CD14-positive monocyte (primary cell): ENCODE measurements at regions not wholly inside any gene's neighbourhood (a gene's known extent, or its start where the extent isn't known, plus 50 kb on each side); places are given as distances from the start of the nearest gene placed in this dataset.

ENCODE experiments used
- DNase-seq, 3 donors: peaks; one replicate each; pipeline ENCODE4 v3.0.0-alpha.2; 2011 to 2022
- H2AFZ ChIP-seq: 2 replicates; pipeline ENCODE4 v1.6.0; 2012; ENCODE audit warnings: mild to moderate bottlenecking, low read depth, low read length, inconsistent platforms; ENCODE audit not compliant: insufficient read depth, poor library complexity, severe bottlenecking
- H3K27ac ChIP-seq, 2 donors: 1 replicate in 1 of 2; 2 replicates in 1 of 2; pipeline ENCODE4 v1.5.1; 2012 to 2013; ENCODE audit warnings: low read length in 2 of 2, control low read depth in 1 of 2, inconsistent platforms in 1 of 2, low read depth in 1 of 2, mild to moderate bottlenecking in 1 of 2
- H3K27me3 ChIP-seq, 2 donors: one replicate each; pipeline versions ENCODE4 v1.6.0 to v1.6.1; 2011 to 2013; ENCODE audit warnings: low read length in 2 of 2; ENCODE audit not compliant: control insufficient read depth in 2 of 2, insufficient read depth in 2 of 2
- H3K36me3 ChIP-seq, 2 donors: replicated peaks in 1 of 2; 1 replicate in 1 of 2; 2 replicates in 1 of 2; pipeline versions ENCODE4 v1.5.1 to v1.6.1; 2012 to 2013; ENCODE audit warnings: low read length in 2 of 2, control low read depth in 1 of 2, inconsistent platforms in 1 of 2, mild to moderate bottlenecking in 1 of 2; ENCODE audit not compliant: insufficient read depth in 2 of 2, control insufficient read depth in 1 of 2
- H3K4me1 ChIP-seq, 2 donors: 1 replicate in 1 of 2; 2 replicates in 1 of 2; pipeline versions ENCODE4 v1.5.1 to v1.6.1; 2012 to 2013; ENCODE audit warnings: low read length in 2 of 2, control low read depth in 1 of 2, inconsistent platforms in 1 of 2, mild to moderate bottlenecking in 1 of 2, moderate library complexity in 1 of 2; ENCODE audit not compliant: insufficient read depth in 2 of 2, control insufficient read depth in 1 of 2
- H3K4me2 ChIP-seq: replicated peaks from 2 replicates; pipeline ENCODE3; 2012; ENCODE audit warnings: low read length, moderate library complexity, mild to moderate bottlenecking; ENCODE audit not compliant: poor library complexity, severe bottlenecking; ENCODE audit errors: extremely low read depth
- H3K4me3 ChIP-seq, 3 experiments: fragments of 200-600 bp in 1 of 3; sonication (generic) in 1 of 3; replicated peaks in 1 of 3; 1 replicate in 2 of 3; 2 replicates in 1 of 3; pipeline ENCODE4 v1.5.1; 2011 to 2013; ENCODE audit warnings: low read length in 3 of 3, mild to moderate bottlenecking in 3 of 3, control low read depth in 2 of 3, low read depth in 2 of 3, inconsistent platforms in 1 of 3, moderate library complexity in 1 of 3
- H3K79me2 ChIP-seq: 2 replicates; pipeline ENCODE4 v1.6.0; 2012; ENCODE audit warnings: mild to moderate bottlenecking, control low read depth, inconsistent platforms, low read length, moderate library complexity; ENCODE audit not compliant: insufficient read depth
- H3K9ac ChIP-seq: 2 replicates; pipeline ENCODE4 v1.6.0; 2017; ENCODE audit warnings: low read length, mild to moderate bottlenecking; ENCODE audit not compliant: insufficient read depth, poor library complexity, severe bottlenecking
- H3K9me3 ChIP-seq, 2 donors: replicated peaks in 1 of 2; 1 replicate in 1 of 2; 2 replicates in 1 of 2; pipeline versions ENCODE4 v1.5.1 to v1.6.1; 2012 to 2013; ENCODE audit warnings: low read length in 2 of 2, control low read depth in 1 of 2; ENCODE audit not compliant: control insufficient read depth in 1 of 2, insufficient read depth in 1 of 2
- H4K20me1 ChIP-seq: 2 replicates; pipeline ENCODE4 v1.6.0; 2012; ENCODE audit warnings: mild to moderate bottlenecking, low read length, control low read depth, moderate library complexity; ENCODE audit not compliant: insufficient read depth
- H3K27ac Mint-ChIP-seq, 7 donors: one replicate each; pipeline ENCODE4 v1.8.0; 2020; ENCODE audit warnings: mild to moderate bottlenecking in 7 of 7, mixed read lengths in 7 of 7, moderate library complexity in 6 of 7, inconsistent platforms in 2 of 7
- H3K27me3 Mint-ChIP-seq, 3 donors: one replicate each; pipeline ENCODE4 v1.8.0; 2021 to 2022; ENCODE audit warnings: low read depth in 3 of 3, mild to moderate bottlenecking in 3 of 3, mixed read lengths in 3 of 3, moderate library complexity in 3 of 3, inconsistent platforms in 1 of 3
- H3K36me3 Mint-ChIP-seq, 2 donors: one replicate each; pipeline ENCODE4 v1.8.0; 2020; ENCODE audit warnings: mixed read lengths in 2 of 2, inconsistent platforms in 1 of 2, mild to moderate bottlenecking in 1 of 2
- H3K4me1 Mint-ChIP-seq: one replicate; pipeline ENCODE4 v1.8.0; 2020; ENCODE audit warnings: mild to moderate bottlenecking, mixed read lengths
- H3K4me3 Mint-ChIP-seq, 2 donors: one replicate each; pipeline ENCODE4 v1.8.0; 2020; ENCODE audit warnings: mild to moderate bottlenecking in 2 of 2, mixed read lengths in 2 of 2, moderate library complexity in 1 of 2
- H3K9me3 Mint-ChIP-seq, 7 donors: one replicate each; pipeline ENCODE4 v1.8.0; 2020 to 2022; ENCODE audit warnings: mixed read lengths in 7 of 7, mild to moderate bottlenecking in 6 of 7, moderate library complexity in 6 of 7, inconsistent platforms in 2 of 7
- CTCF ChIP-seq: fragments of 200-600 bp; IDR thresholded peaks from one replicate; pipeline ENCODE4 v1.8.0; 2022; ENCODE audit warnings: antibody characterized with exemption, mild to moderate bottlenecking
- WGBS: methylation state at CpG from one replicate; pipeline ENCODE4 v1.1.5; 2013; ENCODE audit warnings: missing lambda C conversion rate; ENCODE audit not compliant: insufficient coverage; 5-methylcytosine and 5-hydroxymethylcytosine counted together
- intact Hi-C, 2 donors: fragments of 100-400 bp; cut with micrococcal nuclease; formaldehyde crosslinking; loops; one replicate each; pipeline versions ENCODE4 v1.15.0 to v1.15.1; 2023

- H4K20me1 ChIP-seq, result no peaks in the 10 kb centered on the region
- H3K4me1 ChIP-seq, result no peaks in the 10 kb centered on the region
- TF ChIP-seq CTCF, result no peak
- Mint-ChIP-seq H3K27me3 (peaks cover 0 to 6% (median 2%) of the 10 kb centered on the region in 3 donors), H3K9me3 (peaks cover 6 to 31% (median 25%) of the 10 kb centered on the region in 7 donors), H3K36me3 (peaks cover 0 to 3% of the 10 kb centered on the region in 2 donors), H3K4me3 (no peak overlapping the region), H3K4me1 (peaks cover 3% of the 10 kb centered on the region), H3K27ac (no peak overlapping the region)
- H3K4me3 ChIP-seq, result no peak overlapping the region
- WGBS, result 100% methylated on average over 2 of the region's 9 CpGs
- no peak overlapping the region for H3K27ac ChIP-seq
- H3K9me3 ChIP-seq, result peaks cover 17 to 21% of the 10 kb centered on the region in 2 donors
- intact Hi-C loops, result no loop called here
- no peaks in the 10 kb centered on the region for H3K79me2 ChIP-seq
- no peak overlapping the region for H3K9ac ChIP-seq
- no peaks in the 10 kb centered on the region for H3K36me3 ChIP-seq
- H3K27me3 ChIP-seq, result no peaks in the 10 kb centered on the region
- DNase-seq, result no peak
- H3K4me2 ChIP-seq, result no peak overlapping the region
- H2AFZ ChIP-seq, result no peak overlapping the region
These were observed 95.4 kb upstream of the MRI1 start for GRCh38 chr19:13668964-13669363.

GRCh38 chr19:13666165-13666564 is 98.2 kb upstream of the MRI1 start:
- Mint-ChIP-seq H3K27me3 (peaks cover 4 to 6% (median 5%) of the 10 kb centered on the region in 3 donors), H3K4me3 (no peak overlapping the region), H3K9me3 (peaks cover 0 to 4% (median 0%) of the 10 kb centered on the region in 7 donors), H3K36me3 (no peaks in the 10 kb centered on the region), H3K27ac (no peak overlapping the region), H3K4me1 (peaks cover 3% of the 10 kb centered on the region)
- no peaks in the 10 kb centered on the region for H3K79me2 ChIP-seq
- no peaks in the 10 kb centered on the region for H3K4me1 ChIP-seq
- H4K20me1 ChIP-seq, result no peaks in the 10 kb centered on the region
- H3K27ac ChIP-seq, result no peak overlapping the region
- no peak for TF ChIP-seq CTCF
- H3K4me2 ChIP-seq, result no peak overlapping the region
- DNase-seq, result no peak
- intact Hi-C loops, result no loop called here
- no peaks in the 10 kb centered on the region for H3K27me3 ChIP-seq
- no peak overlapping the region for H3K4me3 ChIP-seq
- 85% methylated on average over 15 of the region's 15 CpGs for WGBS
- no peak overlapping the region for H2AFZ ChIP-seq
- H3K9me3 ChIP-seq, result no peaks in the 10 kb centered on the region
- no peaks in the 10 kb centered on the region for H3K36me3 ChIP-seq
- H3K9ac ChIP-seq, result no peak overlapping the region
